ENCODE measurements at regions not wholly inside any gene's neighbourhood (a gene's known extent, or its start where the extent isn't known, plus 50 kb on each side); places are given as distances from the start of the nearest gene placed in this dataset.

- TF ChIP-seq MXI1 (IDR thresholded peaks at IDR 0.05; ENCODE audit: low read depth, low read length) (no peak), GATA2 (CRISPR knock-in tag; IDR thresholded peaks at IDR 0.05) (no peak), FOXM1 (IDR thresholded peaks at IDR 0.05; ENCODE audit: low read depth) (no peak), MAX (IDR thresholded peaks at IDR 0.05; ENCODE audit: low read depth) (no peak), SMC3 (IDR thresholded peaks at IDR 0.05; ENCODE audit: low read depth, low read length) (no peak), IRF3 (IDR thresholded peaks at IDR 0.05; ENCODE audit: low read depth, low read length) (no peak), RAD21 (IDR thresholded peaks at IDR 0.05; ENCODE audit: low read length) (no peak), FOXJ3 (CRISPR knock-in tag; IDR thresholded peaks at IDR 0.05) (no peak), MEF2A (IDR thresholded peaks at IDR 0.05; ENCODE audit: borderline replicate concordance, low read depth) (no peak), TAF1 (IDR thresholded peaks at IDR 0.05; ENCODE audit: borderline replicate concordance, low read depth, low read length) (no peak), NFIC (IDR thresholded peaks at IDR 0.05; ENCODE audit: borderline replicate concordance) (no peak), JUND (IDR thresholded peaks at IDR 0.05) (no peak), EP300 (IDR thresholded peaks at IDR 0.05; ENCODE audit: borderline replicate concordance in 1 of 2, low read depth in 1 of 2, low read length in 1 of 2) (no peak), RXRA (IDR thresholded peaks at IDR 0.05; ENCODE audit: borderline replicate concordance, low read depth) (no peak)
- WGBS (ENCODE audit: low lambda C conversion rate) = 16% methylated on average over 3 of the region's 3 CpGs
Observed at GRCh38 chr4:116585246-116585645, 500.1 kb downstream of the TRAM1L1 start.

GRCh38 chr4:116577321-116577720, 508.1 kb downstream of the TRAM1L1 start:
- Histone ChIP-seq H3K9ac (no peak overlapping the region), H3K9me2 (no peaks in the 10 kb centered on the region), H3K27ac (ENCODE audit: low read depth in 2 of 2, low read length in 1 of 2) (no peak overlapping the region), H2AFZ (ENCODE audit: low read depth) (no peak overlapping the region), H3K36me3 (replicated peaks in 1 of 2; ENCODE audit: control insufficient read depth in 1 of 2, insufficient read depth in 2 of 2, low read length in 1 of 2) (no peaks in the 10 kb centered on the region), H3K4me1 (ENCODE audit: control insufficient read depth in 1 of 2, insufficient read depth in 2 of 2, low read depth in 1 of 2, low read length in 1 of 2) (no peaks in the 10 kb centered on the region), H3K79me2 (ENCODE audit: insufficient read depth) (no peaks in the 10 kb centered on the region), H3F3A (replicated peaks; ENCODE audit: insufficient read depth) (no peaks in the 10 kb centered on the region), H3K9me3 (no peaks in the 10 kb centered on the region), H3K4me2 (no peak overlapping the region), H3K27me3 (ENCODE audit: insufficient read depth) (no peaks in the 10 kb centered on the region), H3K4me3 (ENCODE audit: low read depth in 2 of 2, low read length in 1 of 2) (no peak overlapping the region), H4K20me1 (ENCODE audit: insufficient read depth) (no peaks in the 10 kb centered on the region)
- POLR2A ChIA-PET = no interaction called here
- CTCF ChIA-PET = no interaction called here
- no peak for DNase-seq
- TF ChIP-seq IRF3 (IDR thresholded peaks at IDR 0.05; ENCODE audit: low read depth, low read length) (no peak), MAX (IDR thresholded peaks at IDR 0.05; ENCODE audit: low read depth) (no peak), REST (IDR thresholded peaks at IDR 0.05; ENCODE audit: low read depth, low read length) (no peak), USF1 (IDR thresholded peaks at IDR 0.05; ENCODE audit: borderline replicate concordance, low read depth) (no peak), RXRA (IDR thresholded peaks at IDR 0.05; ENCODE audit: borderline replicate concordance, low read depth) (no peak), TAF1 (IDR thresholded peaks at IDR 0.05; ENCODE audit: borderline replicate concordance, low read depth, low read length) (no peak), TEAD4 (IDR thresholded peaks at IDR 0.05; ENCODE audit: borderline replicate concordance, insufficient read depth) (no peak), RFX5 (IDR thresholded peaks at IDR 0.05; ENCODE audit: low read length) (no peak)
- 18% methylated on average over 1 of the region's 1 CpG for WGBS (ENCODE audit: low lambda C conversion rate)

More at GRCh38 chr4:116585246-116585645, 500.1 kb downstream of the TRAM1L1 start:
- Histone ChIP-seq H3K27me3 (ENCODE audit: insufficient read depth) (no peaks in the 10 kb centered on the region), H3K36me3 (replicated peaks in 1 of 2; ENCODE audit: control insufficient read depth in 1 of 2, insufficient read depth in 2 of 2, low read length in 1 of 2) (no peaks in the 10 kb centered on the region), H3K79me2 (ENCODE audit: insufficient read depth) (no peaks in the 10 kb centered on the region), H3K4me2 (no peak overlapping the region), H3K9me2 (no peaks in the 10 kb centered on the region), H2AFZ (ENCODE audit: low read depth) (no peak overlapping the region), H3F3A (replicated peaks; ENCODE audit: insufficient read depth) (no peaks in the 10 kb centered on the region), H3K4me3 (ENCODE audit: low read depth in 2 of 2, low read length in 1 of 2) (no peak overlapping the region), H3K9ac (no peak overlapping the region), H3K9me3 (no peaks in the 10 kb centered on the region), H3K4me1 (ENCODE audit: control insufficient read depth in 1 of 2, insufficient read depth in 2 of 2, low read depth in 1 of 2, low read length in 1 of 2) (no peaks in the 10 kb centered on the region; a peak in 1 of 4 replicates), H4K20me1 (ENCODE audit: insufficient read depth) (no peaks in the 10 kb centered on the region), H3K27ac (ENCODE audit: low read depth in 2 of 2, low read length in 1 of 2) (no peak overlapping the region)
- ChIA-PET POLR2A (no interaction called here), CTCF (no interaction called here)
- DNase-seq = no peak
